CD14-positive monocyte (primary cell): ENCODE measurements at regions not wholly inside any gene's neighbourhood (a gene's known extent, or its start where the extent isn't known, plus 50 kb on each side); places are given as distances from the start of the nearest gene placed in this dataset.

Source experiments
- DNase-seq, 3 donors: peaks; one replicate each; pipeline ENCODE4 v3.0.0-alpha.2; 2011 to 2022
- H2AFZ ChIP-seq: 2 replicates; pipeline ENCODE4 v1.6.0; 2012; ENCODE audit warnings: mild to moderate bottlenecking, low read depth, low read length, inconsistent platforms; ENCODE audit not compliant: insufficient read depth, poor library complexity, severe bottlenecking
- H3K27ac ChIP-seq, 2 donors: 1 replicate in 1 of 2; 2 replicates in 1 of 2; pipeline ENCODE4 v1.5.1; 2012 to 2013; ENCODE audit warnings: low read length in 2 of 2, control low read depth in 1 of 2, inconsistent platforms in 1 of 2, low read depth in 1 of 2, mild to moderate bottlenecking in 1 of 2
- H3K27me3 ChIP-seq, 2 donors: one replicate each; pipeline versions ENCODE4 v1.6.0 to v1.6.1; 2011 to 2013; ENCODE audit warnings: low read length in 2 of 2; ENCODE audit not compliant: control insufficient read depth in 2 of 2, insufficient read depth in 2 of 2
- H3K36me3 ChIP-seq, 2 donors: replicated peaks in 1 of 2; 1 replicate in 1 of 2; 2 replicates in 1 of 2; pipeline versions ENCODE4 v1.5.1 to v1.6.1; 2012 to 2013; ENCODE audit warnings: low read length in 2 of 2, control low read depth in 1 of 2, inconsistent platforms in 1 of 2, mild to moderate bottlenecking in 1 of 2; ENCODE audit not compliant: insufficient read depth in 2 of 2, control insufficient read depth in 1 of 2
- H3K4me1 ChIP-seq, 2 donors: 1 replicate in 1 of 2; 2 replicates in 1 of 2; pipeline versions ENCODE4 v1.5.1 to v1.6.1; 2012 to 2013; ENCODE audit warnings: low read length in 2 of 2, control low read depth in 1 of 2, inconsistent platforms in 1 of 2, mild to moderate bottlenecking in 1 of 2, moderate library complexity in 1 of 2; ENCODE audit not compliant: insufficient read depth in 2 of 2, control insufficient read depth in 1 of 2
- H3K4me2 ChIP-seq: replicated peaks from 2 replicates; pipeline ENCODE3; 2012; ENCODE audit warnings: low read length, moderate library complexity, mild to moderate bottlenecking; ENCODE audit not compliant: poor library complexity, severe bottlenecking; ENCODE audit errors: extremely low read depth
- H3K4me3 ChIP-seq, 3 experiments: fragments of 200-600 bp in 1 of 3; sonication (generic) in 1 of 3; replicated peaks in 1 of 3; 1 replicate in 2 of 3; 2 replicates in 1 of 3; pipeline ENCODE4 v1.5.1; 2011 to 2013; ENCODE audit warnings: low read length in 3 of 3, mild to moderate bottlenecking in 3 of 3, control low read depth in 2 of 3, low read depth in 2 of 3, inconsistent platforms in 1 of 3, moderate library complexity in 1 of 3
- H3K79me2 ChIP-seq: 2 replicates; pipeline ENCODE4 v1.6.0; 2012; ENCODE audit warnings: mild to moderate bottlenecking, control low read depth, inconsistent platforms, low read length, moderate library complexity; ENCODE audit not compliant: insufficient read depth
- H3K9ac ChIP-seq: 2 replicates; pipeline ENCODE4 v1.6.0; 2017; ENCODE audit warnings: low read length, mild to moderate bottlenecking; ENCODE audit not compliant: insufficient read depth, poor library complexity, severe bottlenecking
- H3K9me3 ChIP-seq, 2 donors: replicated peaks in 1 of 2; 1 replicate in 1 of 2; 2 replicates in 1 of 2; pipeline versions ENCODE4 v1.5.1 to v1.6.1; 2012 to 2013; ENCODE audit warnings: low read length in 2 of 2, control low read depth in 1 of 2; ENCODE audit not compliant: control insufficient read depth in 1 of 2, insufficient read depth in 1 of 2
- H4K20me1 ChIP-seq: 2 replicates; pipeline ENCODE4 v1.6.0; 2012; ENCODE audit warnings: mild to moderate bottlenecking, low read length, control low read depth, moderate library complexity; ENCODE audit not compliant: insufficient read depth
- H3K27ac Mint-ChIP-seq, 7 donors: one replicate each; pipeline ENCODE4 v1.8.0; 2020; ENCODE audit warnings: mild to moderate bottlenecking in 7 of 7, mixed read lengths in 7 of 7, moderate library complexity in 6 of 7, inconsistent platforms in 2 of 7
- H3K27me3 Mint-ChIP-seq, 3 donors: one replicate each; pipeline ENCODE4 v1.8.0; 2021 to 2022; ENCODE audit warnings: low read depth in 3 of 3, mild to moderate bottlenecking in 3 of 3, mixed read lengths in 3 of 3, moderate library complexity in 3 of 3, inconsistent platforms in 1 of 3
- H3K36me3 Mint-ChIP-seq, 2 donors: one replicate each; pipeline ENCODE4 v1.8.0; 2020; ENCODE audit warnings: mixed read lengths in 2 of 2, inconsistent platforms in 1 of 2, mild to moderate bottlenecking in 1 of 2
- H3K4me1 Mint-ChIP-seq: one replicate; pipeline ENCODE4 v1.8.0; 2020; ENCODE audit warnings: mild to moderate bottlenecking, mixed read lengths
- H3K4me3 Mint-ChIP-seq, 2 donors: one replicate each; pipeline ENCODE4 v1.8.0; 2020; ENCODE audit warnings: mild to moderate bottlenecking in 2 of 2, mixed read lengths in 2 of 2, moderate library complexity in 1 of 2
- H3K9me3 Mint-ChIP-seq, 7 donors: one replicate each; pipeline ENCODE4 v1.8.0; 2020 to 2022; ENCODE audit warnings: mixed read lengths in 7 of 7, mild to moderate bottlenecking in 6 of 7, moderate library complexity in 6 of 7, inconsistent platforms in 2 of 7
- WGBS: methylation state at CpG from one replicate; pipeline ENCODE4 v1.1.5; 2013; ENCODE audit warnings: missing lambda C conversion rate; ENCODE audit not compliant: insufficient coverage; 5-methylcytosine and 5-hydroxymethylcytosine counted together
- intact Hi-C, 2 donors: fragments of 100-400 bp; cut with micrococcal nuclease; formaldehyde crosslinking; loops; one replicate each; pipeline versions ENCODE4 v1.15.0 to v1.15.1; 2023
- TF ChIP-seq, protein P1 (sequence below): fragments of 200-600 bp; IDR thresholded peaks from one replicate; pipeline ENCODE4 v1.8.0; 2022; ENCODE audit warnings: antibody characterized with exemption, mild to moderate bottlenecking

DNA sequence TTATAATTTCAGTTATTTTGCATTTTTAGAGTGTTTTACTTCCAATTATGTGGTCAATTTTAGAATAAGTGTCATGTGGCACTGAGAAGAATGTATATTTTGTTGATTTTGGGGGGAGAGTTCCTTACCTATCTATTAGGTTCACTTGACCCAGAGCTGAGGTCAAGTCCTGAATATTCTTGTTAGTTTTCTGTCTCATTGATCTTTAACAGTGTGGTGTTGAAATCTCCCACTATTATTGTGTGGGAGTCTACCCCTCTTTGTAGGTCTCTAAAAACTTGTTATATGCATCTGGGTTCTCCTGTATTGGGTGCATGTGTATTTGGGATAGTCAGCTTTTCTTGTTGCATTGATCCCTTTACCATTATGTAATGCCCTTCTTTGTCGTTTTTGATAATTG lies 127.0 kb upstream of the ZDHHC15 start:
- H3K4me1 Mint-ChIP-seq, result no peaks in the 10 kb centered on the region
- Histone ChIP-seq H3K4me2 (no peak overlapping the region), H3K4me1 (no peaks in the 10 kb centered on the region), H3K9ac (no peak overlapping the region), H2AFZ (no peak overlapping the region), H4K20me1 (no peaks in the 10 kb centered on the region), H3K9me3 (peaks cover 23 to 37% of the 10 kb centered on the region in 2 donors), H3K79me2 (no peaks in the 10 kb centered on the region), H3K27ac (no peak overlapping the region), H3K4me3 (no peak overlapping the region), H3K27me3 (no peaks in the 10 kb centered on the region), H3K36me3 (no peaks in the 10 kb centered on the region)
- H3K27me3 Mint-ChIP-seq, result no peaks in the 10 kb centered on the region
- no peak overlapping the region for H3K4me3 Mint-ChIP-seq
- H3K36me3 Mint-ChIP-seq, result no peaks in the 10 kb centered on the region
- peaks cover 12 to 44% (median 25%) of the 10 kb centered on the region in 7 donors for H3K9me3 Mint-ChIP-seq
- WGBS, result no CpG with 5 or more reads among the region's 1 CpG
- no peak for DNase-seq
- no peak overlapping the region for H3K27ac Mint-ChIP-seq
- TF ChIP-seq, protein P1, sequence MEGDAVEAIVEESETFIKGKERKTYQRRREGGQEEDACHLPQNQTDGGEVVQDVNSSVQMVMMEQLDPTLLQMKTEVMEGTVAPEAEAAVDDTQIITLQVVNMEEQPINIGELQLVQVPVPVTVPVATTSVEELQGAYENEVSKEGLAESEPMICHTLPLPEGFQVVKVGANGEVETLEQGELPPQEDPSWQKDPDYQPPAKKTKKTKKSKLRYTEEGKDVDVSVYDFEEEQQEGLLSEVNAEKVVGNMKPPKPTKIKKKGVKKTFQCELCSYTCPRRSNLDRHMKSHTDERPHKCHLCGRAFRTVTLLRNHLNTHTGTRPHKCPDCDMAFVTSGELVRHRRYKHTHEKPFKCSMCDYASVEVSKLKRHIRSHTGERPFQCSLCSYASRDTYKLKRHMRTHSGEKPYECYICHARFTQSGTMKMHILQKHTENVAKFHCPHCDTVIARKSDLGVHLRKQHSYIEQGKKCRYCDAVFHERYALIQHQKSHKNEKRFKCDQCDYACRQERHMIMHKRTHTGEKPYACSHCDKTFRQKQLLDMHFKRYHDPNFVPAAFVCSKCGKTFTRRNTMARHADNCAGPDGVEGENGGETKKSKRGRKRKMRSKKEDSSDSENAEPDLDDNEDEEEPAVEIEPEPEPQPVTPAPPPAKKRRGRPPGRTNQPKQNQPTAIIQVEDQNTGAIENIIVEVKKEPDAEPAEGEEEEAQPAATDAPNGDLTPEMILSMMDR, result no peak
- intact Hi-C loops, result no loop called here

DNA sequence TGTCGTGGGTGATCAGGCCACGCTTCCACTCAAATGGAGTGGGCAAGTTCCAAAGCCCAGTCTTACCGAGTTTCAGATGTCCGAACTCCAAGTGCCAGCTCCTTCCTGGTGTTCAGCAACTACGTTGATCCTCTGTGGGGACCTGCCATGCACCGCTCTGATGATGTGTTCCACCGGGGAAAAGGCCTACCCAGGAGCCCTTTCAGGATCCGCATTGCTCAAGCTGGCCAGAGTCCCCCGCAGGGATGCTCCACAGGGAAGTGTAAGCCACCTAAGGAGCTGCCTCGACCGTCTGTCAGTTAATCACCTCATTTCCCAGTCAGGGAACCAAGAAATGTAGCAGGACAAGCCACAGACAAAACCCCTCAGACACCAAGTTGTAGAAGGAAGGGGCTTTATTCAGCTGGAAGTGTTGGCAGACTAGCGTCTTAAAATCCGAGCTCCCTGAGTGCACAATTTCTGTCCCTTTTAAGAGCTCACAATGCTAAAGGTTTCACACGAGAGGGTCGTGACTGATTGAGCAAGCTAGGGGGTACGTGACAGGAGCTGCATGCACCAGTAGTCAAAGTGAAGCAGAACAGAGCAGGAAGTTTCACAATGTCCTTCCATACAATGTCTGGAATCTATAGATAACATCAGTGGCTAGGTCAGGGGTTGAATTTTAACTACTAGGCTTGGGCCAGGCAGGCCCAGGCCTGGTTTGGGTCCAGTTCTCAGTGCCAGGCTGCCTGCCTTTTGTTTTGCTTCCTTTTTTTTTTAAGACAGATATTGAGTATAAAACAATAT lies 126.2 kb upstream of the ZDHHC15 start:
- intact Hi-C loops, result no loop called here
- H3K4me3 Mint-ChIP-seq, result no peak overlapping the region
- H3K27ac Mint-ChIP-seq, result no peak overlapping the region
- H3K27me3 Mint-ChIP-seq, result no peaks in the 10 kb centered on the region
- no peaks in the 10 kb centered on the region for H3K4me1 Mint-ChIP-seq
- Histone ChIP-seq H2AFZ (no peak overlapping the region), H3K36me3 (no peaks in the 10 kb centered on the region), H3K4me2 (no peak overlapping the region), H3K27me3 (no peaks in the 10 kb centered on the region), H3K9ac (no peak overlapping the region), H3K9me3 (peaks cover 23 to 39% of the 10 kb centered on the region in 2 donors), H4K20me1 (no peaks in the 10 kb centered on the region), H3K79me2 (no peaks in the 10 kb centered on the region), H3K27ac (no peak overlapping the region), H3K4me3 (no peak overlapping the region), H3K4me1 (no peaks in the 10 kb centered on the region)
- WGBS, result 88% methylated on average over 8 of the region's 16 CpGs
- no peaks in the 10 kb centered on the region for H3K36me3 Mint-ChIP-seq
- TF ChIP-seq, protein P1, result no peak
- H3K9me3 Mint-ChIP-seq, result peaks cover 15 to 51% (median 28%) of the 10 kb centered on the region in 7 donors
- DNase-seq, result no peak
